ENCODE measurements at regions not wholly inside any gene's neighbourhood (a gene's known extent, or its start where the extent isn't known, plus 50 kb on each side); places are given as distances from the start of the nearest gene placed in this dataset.
"Not testable (repeated sequence)": the region's sequence is repeated elsewhere in the genome, so short reads cannot be mapped to it uniquely, and the experiment has no call there.

DNA sequence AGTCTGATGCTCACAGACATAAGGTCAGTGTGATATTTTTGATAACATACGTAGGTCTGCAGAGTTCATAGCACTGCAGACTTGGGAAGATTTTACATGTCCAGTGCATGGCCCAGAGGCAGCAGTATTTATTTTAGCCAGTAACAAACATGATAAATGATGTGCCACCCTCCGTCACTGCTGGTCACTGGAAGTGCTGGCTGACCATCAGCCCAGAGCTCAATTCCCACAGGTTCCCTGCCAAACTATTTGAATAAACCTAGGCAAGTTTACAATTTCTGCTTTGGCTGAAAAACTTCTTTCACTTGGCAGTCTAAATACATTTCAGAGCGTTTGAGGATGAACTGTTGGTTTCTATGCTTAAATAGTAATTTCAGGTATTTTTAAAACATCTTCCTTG, 135.5 kb upstream of the EDNRB start:
- TF ChIP-seq, protein P1, sequence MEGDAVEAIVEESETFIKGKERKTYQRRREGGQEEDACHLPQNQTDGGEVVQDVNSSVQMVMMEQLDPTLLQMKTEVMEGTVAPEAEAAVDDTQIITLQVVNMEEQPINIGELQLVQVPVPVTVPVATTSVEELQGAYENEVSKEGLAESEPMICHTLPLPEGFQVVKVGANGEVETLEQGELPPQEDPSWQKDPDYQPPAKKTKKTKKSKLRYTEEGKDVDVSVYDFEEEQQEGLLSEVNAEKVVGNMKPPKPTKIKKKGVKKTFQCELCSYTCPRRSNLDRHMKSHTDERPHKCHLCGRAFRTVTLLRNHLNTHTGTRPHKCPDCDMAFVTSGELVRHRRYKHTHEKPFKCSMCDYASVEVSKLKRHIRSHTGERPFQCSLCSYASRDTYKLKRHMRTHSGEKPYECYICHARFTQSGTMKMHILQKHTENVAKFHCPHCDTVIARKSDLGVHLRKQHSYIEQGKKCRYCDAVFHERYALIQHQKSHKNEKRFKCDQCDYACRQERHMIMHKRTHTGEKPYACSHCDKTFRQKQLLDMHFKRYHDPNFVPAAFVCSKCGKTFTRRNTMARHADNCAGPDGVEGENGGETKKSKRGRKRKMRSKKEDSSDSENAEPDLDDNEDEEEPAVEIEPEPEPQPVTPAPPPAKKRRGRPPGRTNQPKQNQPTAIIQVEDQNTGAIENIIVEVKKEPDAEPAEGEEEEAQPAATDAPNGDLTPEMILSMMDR (IDR thresholded peaks at IDR 0.05; ENCODE audit: borderline replicate concordance, insufficient read depth, low read depth, low read length), result no peak
- H3K4me3 ChIP-seq (ENCODE audit: low read depth, low read length), result no peak overlapping the region

DNA sequence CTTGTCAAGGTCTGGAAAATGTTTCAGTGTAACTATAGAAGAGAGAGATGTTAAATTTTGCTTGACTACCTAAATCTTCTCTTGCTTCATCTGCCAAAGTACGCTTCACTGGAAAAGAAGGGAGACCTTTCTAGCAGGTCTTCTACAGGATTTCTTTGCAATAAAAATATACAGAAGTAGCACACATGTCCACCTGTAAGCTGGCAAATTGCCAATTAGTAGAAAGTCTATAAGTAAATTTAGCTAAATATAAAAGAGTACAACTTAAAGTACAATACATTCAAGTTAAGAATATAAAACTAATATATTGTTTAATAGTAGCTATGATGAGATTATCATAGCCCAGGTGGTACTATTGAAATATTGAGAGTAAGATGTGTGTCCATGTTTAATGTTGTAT, 128.5 kb upstream of the EDNRB start:
- H3K4me3 ChIP-seq (ENCODE audit: low read depth, low read length), result no peak overlapping the region
- TF ChIP-seq, protein P1 (IDR thresholded peaks at IDR 0.05; ENCODE audit: borderline replicate concordance, insufficient read depth, low read depth, low read length), result no peak

DNA sequence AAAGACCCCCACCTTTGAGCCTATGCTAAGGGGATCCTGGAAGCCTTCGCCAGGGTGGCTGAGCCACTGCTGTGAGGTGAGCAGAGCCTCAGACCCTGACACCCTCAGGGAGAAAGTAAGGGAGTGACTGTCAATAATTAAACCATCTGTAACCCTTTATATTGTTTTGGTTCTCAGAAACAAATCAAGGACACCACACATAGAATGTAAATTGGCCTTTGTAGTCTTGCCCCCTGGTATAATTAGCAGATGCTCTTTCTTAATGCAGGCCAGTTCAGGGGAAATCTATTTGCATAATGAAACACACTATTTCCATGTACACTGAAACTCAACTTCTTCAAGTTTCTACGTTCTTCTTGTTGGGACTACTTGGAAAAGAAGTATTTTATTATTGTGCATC, 127.7 kb upstream of the EDNRB start:
- TF ChIP-seq, protein P1 (IDR thresholded peaks at IDR 0.05; ENCODE audit: borderline replicate concordance, insufficient read depth, low read depth, low read length), result no peak
- H3K4me3 ChIP-seq (ENCODE audit: low read depth, low read length), result no peak overlapping the region

DNA sequence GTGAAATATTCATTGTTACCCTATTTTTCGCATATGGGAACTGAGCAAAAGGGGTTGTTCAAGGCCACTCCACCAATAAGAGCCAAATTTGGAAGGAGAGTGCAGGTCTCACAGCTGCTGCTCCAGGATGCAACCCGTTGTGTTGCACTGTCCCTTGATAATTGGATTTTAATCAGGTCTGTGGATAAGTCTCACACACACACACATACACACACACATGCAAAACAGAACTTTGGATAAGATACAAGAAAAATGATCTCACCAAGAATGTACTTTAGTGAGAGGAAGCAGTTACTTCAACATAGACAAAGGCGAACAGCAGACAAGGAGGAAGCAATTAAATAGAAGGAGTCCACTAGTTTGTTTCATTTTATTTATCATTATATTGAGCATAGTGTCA, 127.3 kb upstream of the EDNRB start:
- no peak overlapping the region for H3K4me3 ChIP-seq (ENCODE audit: low read depth, low read length)
- TF ChIP-seq, protein P1 (IDR thresholded peaks at IDR 0.05; ENCODE audit: borderline replicate concordance, insufficient read depth, low read depth, low read length), result no peak

DNA sequence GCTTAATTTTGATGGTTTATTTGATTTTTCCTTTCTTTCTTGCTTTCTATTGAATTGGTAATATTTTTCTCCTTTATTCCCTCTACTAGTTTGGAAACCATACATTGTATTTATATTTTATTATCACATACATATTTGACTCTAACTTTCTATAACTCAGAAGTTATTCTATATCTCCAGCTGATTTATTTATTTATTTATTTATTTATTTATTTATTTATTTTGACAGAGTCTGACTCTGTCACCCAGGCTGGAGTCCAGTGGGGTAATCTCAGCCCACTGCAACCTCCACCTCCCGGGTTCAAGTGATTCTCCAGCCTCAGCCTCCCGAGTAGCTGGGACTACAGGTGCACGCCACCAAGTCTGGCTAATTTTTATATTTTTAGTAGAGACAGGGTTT, 122.7 kb upstream of the EDNRB start:
- not testable (repeated sequence) for H3K4me3 ChIP-seq (ENCODE audit: low read depth, low read length)

DNA sequence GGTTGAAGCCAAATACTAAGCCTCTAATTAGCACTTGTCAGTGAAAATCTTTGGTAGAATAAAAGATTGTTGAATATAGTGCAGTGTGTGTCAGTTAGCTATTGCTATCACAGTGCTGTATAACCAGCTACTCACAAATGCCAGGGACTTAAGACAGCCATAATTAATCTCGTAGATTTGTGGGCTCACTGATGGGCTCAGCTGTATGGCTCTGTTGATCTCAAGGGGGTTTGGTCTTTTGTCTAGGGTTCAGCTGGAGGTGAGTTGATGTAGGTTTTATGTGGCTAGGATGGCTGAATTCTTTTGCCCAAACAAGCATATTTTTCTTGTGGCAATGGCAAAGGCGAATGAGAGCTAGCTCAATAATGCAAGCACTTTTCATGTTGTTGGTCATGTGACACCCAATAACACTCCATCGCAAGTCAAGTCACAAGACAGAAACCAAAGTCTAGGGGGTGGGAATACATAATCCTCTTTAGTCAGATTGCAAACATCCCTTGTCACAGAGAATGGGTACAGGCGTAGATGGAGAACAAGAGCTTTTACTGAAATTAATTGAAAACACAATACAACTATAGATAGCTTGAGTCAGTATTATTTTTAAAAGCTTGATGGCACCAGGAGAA, 121.7 kb upstream of the EDNRB start:
- TF ChIP-seq, protein P1 (IDR thresholded peaks at IDR 0.05; ENCODE audit: borderline replicate concordance, insufficient read depth, low read depth, low read length), result no peak

DNA sequence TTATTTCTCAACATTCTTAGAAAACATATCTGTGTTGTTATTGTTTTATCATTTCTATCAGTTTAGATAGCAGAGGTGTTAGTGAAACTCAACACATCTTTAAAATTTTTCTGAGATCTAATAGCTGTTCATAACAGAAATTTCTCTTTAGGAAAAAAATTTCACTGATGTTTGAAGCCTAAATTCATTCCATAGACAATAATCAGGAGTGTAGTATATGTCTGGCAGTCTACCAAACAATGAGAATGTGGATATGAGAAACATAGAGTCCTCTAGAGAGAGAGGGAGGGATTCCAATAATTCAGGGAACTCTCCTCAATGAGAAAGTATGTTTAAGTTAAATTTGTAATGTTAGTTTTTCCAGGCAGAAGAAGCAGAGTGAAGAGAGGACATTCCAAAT, 118.2 kb upstream of the EDNRB start:
- H3K4me3 ChIP-seq (ENCODE audit: low read depth, low read length), result no peak overlapping the region
- TF ChIP-seq, protein P1 (IDR thresholded peaks at IDR 0.05; ENCODE audit: borderline replicate concordance, insufficient read depth, low read depth, low read length), result no peak

More for the DNA sequence above, 121.7 kb upstream of the EDNRB start:
- no peak overlapping the region for H3K4me3 ChIP-seq (ENCODE audit: low read depth, low read length)

DNA sequence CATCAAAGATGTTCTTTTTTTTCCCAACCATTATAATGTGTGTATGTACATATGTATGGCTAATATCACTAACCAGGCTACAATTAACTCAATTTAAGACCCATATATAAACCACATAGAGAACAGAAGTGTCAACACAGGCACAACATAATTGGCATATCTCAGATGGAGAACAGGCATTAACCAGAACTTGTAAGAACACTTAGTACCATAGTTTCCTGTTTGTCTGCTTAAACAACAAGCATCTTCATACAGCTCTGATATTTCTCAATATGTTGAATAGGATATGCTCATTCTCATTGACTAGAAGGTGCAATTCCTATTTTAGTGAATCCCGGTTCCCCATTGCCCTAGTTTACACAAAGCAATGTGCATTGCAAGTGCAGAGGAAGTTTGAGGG, 116.9 kb upstream of the EDNRB start:
- no peak overlapping the region for H3K4me3 ChIP-seq (ENCODE audit: low read depth, low read length)
- TF ChIP-seq, protein P1 (IDR thresholded peaks at IDR 0.05; ENCODE audit: borderline replicate concordance, insufficient read depth, low read depth, low read length), result no peak
